ENCODE measurements at regions not wholly inside any gene's neighbourhood (a gene's known extent, or its start where the extent isn't known, plus 50 kb on each side); places are given as distances from the start of the nearest gene placed in this dataset.

DNA sequence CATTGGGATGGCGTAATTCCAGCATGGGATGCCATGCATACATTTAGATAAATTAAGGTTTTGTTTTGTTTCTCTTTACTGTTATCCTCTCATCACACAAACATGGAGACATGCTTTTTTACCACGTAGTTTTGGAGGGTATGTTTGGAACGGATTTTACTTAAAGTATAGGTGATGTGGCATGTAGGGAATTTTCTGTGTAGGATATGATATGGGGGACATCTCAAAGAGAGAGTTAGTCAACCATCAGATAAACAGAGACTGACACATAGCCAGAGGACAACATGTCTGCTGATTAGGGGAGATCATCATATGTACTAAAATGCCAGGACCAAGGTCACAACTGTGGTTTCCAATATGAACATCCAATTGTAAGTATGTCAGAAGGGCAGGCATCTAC, 503.9 kb downstream of the HAPSTR1 start:
- Histone ChIP-seq H3K27ac (no peak overlapping the region), H3K27me3 (no peaks in the 10 kb centered on the region), H3K36me3 (no peaks in the 10 kb centered on the region), H3K4me1 (no peaks in the 10 kb centered on the region), H3K9me3 (no peaks in the 10 kb centered on the region), H3K4me3 (no peak overlapping the region)
- TF ChIP-seq POLR2A (IDR thresholded peaks at IDR 0.05), result no peak
- TF ChIP-seq, protein P1, sequence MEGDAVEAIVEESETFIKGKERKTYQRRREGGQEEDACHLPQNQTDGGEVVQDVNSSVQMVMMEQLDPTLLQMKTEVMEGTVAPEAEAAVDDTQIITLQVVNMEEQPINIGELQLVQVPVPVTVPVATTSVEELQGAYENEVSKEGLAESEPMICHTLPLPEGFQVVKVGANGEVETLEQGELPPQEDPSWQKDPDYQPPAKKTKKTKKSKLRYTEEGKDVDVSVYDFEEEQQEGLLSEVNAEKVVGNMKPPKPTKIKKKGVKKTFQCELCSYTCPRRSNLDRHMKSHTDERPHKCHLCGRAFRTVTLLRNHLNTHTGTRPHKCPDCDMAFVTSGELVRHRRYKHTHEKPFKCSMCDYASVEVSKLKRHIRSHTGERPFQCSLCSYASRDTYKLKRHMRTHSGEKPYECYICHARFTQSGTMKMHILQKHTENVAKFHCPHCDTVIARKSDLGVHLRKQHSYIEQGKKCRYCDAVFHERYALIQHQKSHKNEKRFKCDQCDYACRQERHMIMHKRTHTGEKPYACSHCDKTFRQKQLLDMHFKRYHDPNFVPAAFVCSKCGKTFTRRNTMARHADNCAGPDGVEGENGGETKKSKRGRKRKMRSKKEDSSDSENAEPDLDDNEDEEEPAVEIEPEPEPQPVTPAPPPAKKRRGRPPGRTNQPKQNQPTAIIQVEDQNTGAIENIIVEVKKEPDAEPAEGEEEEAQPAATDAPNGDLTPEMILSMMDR (IDR thresholded peaks at IDR 0.05), result no peak
- intact Hi-C loops (cut with DNase I; ENCODE audit: low total_unique reads), result no loop called here
- DNase-seq, result no peak

DNA sequence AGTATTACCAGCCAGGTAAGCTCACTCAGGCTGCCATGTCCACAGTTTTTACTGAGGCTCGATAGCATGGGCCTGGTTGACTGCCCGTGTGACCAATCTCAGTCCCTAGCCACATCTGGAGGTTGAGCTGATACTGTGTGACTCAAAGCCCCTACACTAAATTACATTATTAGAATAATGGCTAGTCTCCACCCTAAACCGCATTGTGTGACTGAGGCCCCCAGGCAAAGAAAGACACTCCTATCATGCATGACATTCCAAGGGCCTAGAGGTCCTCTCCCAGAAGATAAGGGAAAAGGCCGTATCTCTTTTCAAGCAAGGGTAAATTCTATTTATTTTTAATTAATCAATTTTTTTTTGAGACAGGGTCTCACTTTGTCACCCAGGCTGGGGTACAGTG, 505.3 kb downstream of the HAPSTR1 start:
- H3K27ac ChIP-seq, result no peak overlapping the region
- H3K36me3 ChIP-seq, result no peaks in the 10 kb centered on the region
- no peaks in the 10 kb centered on the region for H3K4me1 ChIP-seq
- no peak for DNase-seq
- H3K27me3 ChIP-seq, result no peaks in the 10 kb centered on the region
- intact Hi-C loops (cut with DNase I; ENCODE audit: low total_unique reads), result no loop called here
- TF ChIP-seq POLR2A (IDR thresholded peaks at IDR 0.05), result no peak
- TF ChIP-seq, protein P1 (IDR thresholded peaks at IDR 0.05), result no peak
- H3K9me3 ChIP-seq, result no peaks in the 10 kb centered on the region
- H3K4me3 ChIP-seq, result no peak overlapping the region

DNA sequence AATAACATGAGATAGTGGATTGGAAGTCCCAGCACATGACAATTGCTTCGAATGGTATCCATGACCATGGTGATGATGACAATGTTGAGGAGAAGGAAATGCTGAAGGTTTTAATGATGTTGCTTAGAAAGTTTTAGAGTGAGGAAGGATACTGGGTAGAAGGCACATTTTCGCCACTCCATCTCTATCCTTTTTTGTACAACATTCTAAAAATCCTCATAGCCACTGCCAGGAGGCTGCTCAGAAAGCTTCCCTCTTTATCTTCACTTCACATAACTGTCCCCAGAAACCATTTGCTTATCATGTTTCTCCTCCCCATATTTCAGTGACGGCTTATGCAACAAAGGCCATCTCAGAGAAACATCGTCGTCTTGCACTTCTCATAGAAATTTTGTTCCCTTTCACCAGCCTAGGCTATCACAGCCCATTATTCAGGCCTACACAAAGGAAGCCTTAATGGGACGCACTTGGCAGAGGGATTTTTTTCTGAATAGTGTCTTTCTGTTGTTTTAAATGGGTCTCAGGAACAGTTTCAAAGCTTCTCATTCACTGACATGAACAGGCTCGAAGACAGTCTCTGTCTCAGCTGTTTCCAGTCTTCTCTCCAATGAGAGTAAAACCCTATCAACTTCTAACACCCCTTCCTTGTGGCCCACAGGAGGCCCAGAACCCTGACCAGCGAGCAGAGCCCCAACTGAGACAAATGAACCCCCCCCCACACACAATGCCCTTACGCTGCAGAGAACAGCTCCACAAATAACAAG, 506.7 kb downstream of the HAPSTR1 start:
- no peak overlapping the region for H3K27ac ChIP-seq
- TF ChIP-seq, protein P1 (IDR thresholded peaks at IDR 0.05), result no peak
- TF ChIP-seq POLR2A (IDR thresholded peaks at IDR 0.05), result no peak
- intact Hi-C loops (cut with DNase I; ENCODE audit: low total_unique reads), result no loop called here

DNA sequence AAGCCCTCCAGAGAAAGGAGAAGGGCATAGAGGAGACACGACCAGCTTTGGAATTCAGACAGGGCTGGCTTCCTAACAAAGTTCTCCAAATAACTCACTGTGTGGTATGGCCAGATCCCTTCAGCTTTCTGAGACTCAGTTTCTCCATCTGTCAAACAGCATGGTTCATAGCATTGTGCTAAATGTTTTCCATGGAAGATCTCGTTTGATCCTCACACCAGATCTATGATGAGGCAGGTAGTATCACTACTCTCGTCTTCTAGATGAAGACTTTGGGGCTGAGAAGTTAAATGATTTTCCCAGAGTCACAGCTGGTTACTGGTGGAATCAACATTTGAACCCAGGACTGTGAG, 507.3 kb downstream of the HAPSTR1 start:
- DNase-seq, result no peak
- H3K27ac ChIP-seq, result no peak overlapping the region
- no peaks in the 10 kb centered on the region for H3K4me1 ChIP-seq
- H3K4me3 ChIP-seq, result no peak overlapping the region
- H3K9me3 ChIP-seq, result no peaks in the 10 kb centered on the region
- intact Hi-C loops (cut with DNase I; ENCODE audit: low total_unique reads), result no loop called here
- no peaks in the 10 kb centered on the region for H3K36me3 ChIP-seq
- H3K27me3 ChIP-seq, result no peaks in the 10 kb centered on the region
- TF ChIP-seq, protein P1 (IDR thresholded peaks at IDR 0.05), result no peak
- no peak for TF ChIP-seq POLR2A (IDR thresholded peaks at IDR 0.05)

More for the DNA sequence above, 506.7 kb downstream of the HAPSTR1 start:
- DNase-seq, result no peak
- H3K36me3 ChIP-seq, result no peaks in the 10 kb centered on the region
- no peak overlapping the region for H3K4me3 ChIP-seq
- H3K27me3 ChIP-seq, result no peaks in the 10 kb centered on the region
- no peaks in the 10 kb centered on the region for H3K4me1 ChIP-seq
- no peaks in the 10 kb centered on the region for H3K9me3 ChIP-seq

DNA sequence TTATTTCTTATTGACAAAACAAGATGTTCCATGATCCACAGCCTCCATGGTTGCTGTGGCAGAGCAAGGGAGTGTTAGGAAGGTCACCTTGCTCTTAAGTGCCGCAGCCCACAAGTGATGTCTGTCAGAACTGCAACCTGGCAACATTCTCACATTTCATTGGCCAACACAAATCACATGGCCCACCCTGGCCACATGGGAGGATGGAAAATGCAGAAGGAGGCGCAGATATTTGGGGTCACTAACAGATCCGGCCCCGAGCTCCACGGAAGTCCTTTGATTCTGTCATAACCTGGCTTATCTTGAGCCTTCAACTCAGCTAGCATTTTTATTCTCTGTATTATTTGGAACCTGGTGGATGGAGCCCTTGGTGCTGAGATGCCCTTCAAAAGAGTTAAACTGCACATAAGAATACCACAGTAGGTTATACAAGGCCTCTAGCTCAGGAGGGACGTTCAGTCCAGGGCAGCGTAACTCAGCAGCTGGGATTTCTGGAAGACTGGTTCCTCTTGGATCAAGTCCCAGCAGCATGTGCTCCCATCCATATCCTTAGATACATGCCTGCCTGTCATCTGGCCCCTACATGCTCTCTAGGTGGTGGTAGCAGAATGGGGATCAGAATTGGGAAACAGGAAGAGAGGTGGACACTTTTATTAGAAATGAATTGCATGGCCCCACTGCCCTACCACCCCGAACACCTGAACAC, 508.1 kb downstream of the HAPSTR1 start:
- no peak overlapping the region for H3K27ac ChIP-seq
- no peaks in the 10 kb centered on the region for H3K4me1 ChIP-seq
- no peaks in the 10 kb centered on the region for H3K27me3 ChIP-seq
- intact Hi-C loops (cut with DNase I; ENCODE audit: low total_unique reads), result no loop called here
- no peak for TF ChIP-seq POLR2A (IDR thresholded peaks at IDR 0.05)
- TF ChIP-seq, protein P1 (IDR thresholded peaks at IDR 0.05), result no peak
- no peaks in the 10 kb centered on the region for H3K36me3 ChIP-seq
- H3K4me3 ChIP-seq, result no peak overlapping the region
- H3K9me3 ChIP-seq, result no peaks in the 10 kb centered on the region
- DNase-seq, result no peak

Measured in uterus (tissue), 3 donors.